ENCODE measurements at regions not wholly inside any gene's neighbourhood (a gene's known extent, or its start where the extent isn't known, plus 50 kb on each side); places are given as distances from the start of the nearest gene placed in this dataset.
A peak's percentile ranks its signal among the peaks of the same experiment; 100 is the strongest.

- DNase-seq (ENCODE audit: low read depth in 1 of 2, low spot score in 1 of 2) = no peak
- H3K36me3 ChIP-seq = no peaks in the 10 kb centered on the region
- H3K4me3 ChIP-seq = no peak overlapping the region
- no peak overlapping the region for H3K27ac ChIP-seq
- peaks cover 70% of the 10 kb centered on the region for H3K27me3 ChIP-seq
- H3K4me1 ChIP-seq (ENCODE audit: low read depth) = no peaks in the 10 kb centered on the region
- TF ChIP-seq CTCF (IDR thresholded peaks at IDR 0.05; ENCODE audit: low read depth, low read length) = no peak
- H3K9me3 ChIP-seq (ENCODE audit: low read depth) = no peaks in the 10 kb centered on the region
Measured at GRCh38 chr7:157076466-157076865, 62.3 kb upstream of the UBE3C start.

- no peak for TF ChIP-seq CTCF (IDR thresholded peaks at IDR 0.05; ENCODE audit: low read depth, low read length)
Measured at GRCh38 chr7:157077021-157077420, 61.7 kb upstream of the UBE3C start.

GRCh38 chr7:157077986-157078644, 60.6 kb upstream of the UBE3C start:
- peaks cover 70% of the 10 kb centered on the region for H3K27me3 ChIP-seq
- peak; percentile 14 to 22 for DNase-seq (ENCODE audit: low read depth in 1 of 2, low spot score in 1 of 2)
- H3K9me3 ChIP-seq (ENCODE audit: low read depth) = no peaks in the 10 kb centered on the region
- no peak for TF ChIP-seq CTCF (IDR thresholded peaks at IDR 0.05; ENCODE audit: low read depth, low read length)
- no peaks in the 10 kb centered on the region for H3K36me3 ChIP-seq
- H3K4me1 ChIP-seq (ENCODE audit: low read depth) = no peaks in the 10 kb centered on the region
- no peak overlapping the region for H3K27ac ChIP-seq
- H3K4me3 ChIP-seq = no peak overlapping the region

More at GRCh38 chr7:157077021-157077420, 61.7 kb upstream of the UBE3C start:
- H3K36me3 ChIP-seq = no peaks in the 10 kb centered on the region
- H3K27me3 ChIP-seq = peaks cover 70% of the 10 kb centered on the region
- no peak for DNase-seq (ENCODE audit: low read depth in 1 of 2, low spot score in 1 of 2)
- H3K4me1 ChIP-seq (ENCODE audit: low read depth) = no peaks in the 10 kb centered on the region
- no peak overlapping the region for H3K4me3 ChIP-seq
- no peak overlapping the region for H3K27ac ChIP-seq
- no peaks in the 10 kb centered on the region for H3K9me3 ChIP-seq (ENCODE audit: low read depth)

GRCh38 chr7:157079116-157079515, 59.6 kb upstream of the UBE3C start:
- no peak for DNase-seq (ENCODE audit: low read depth in 1 of 2, low spot score in 1 of 2)
- Histone ChIP-seq H3K36me3 (no peaks in the 10 kb centered on the region), H3K9me3 (ENCODE audit: low read depth) (no peaks in the 10 kb centered on the region), H3K4me1 (ENCODE audit: low read depth) (no peaks in the 10 kb centered on the region), H3K4me3 (no peak overlapping the region), H3K27me3 (peaks cover 60% of the 10 kb centered on the region), H3K27ac (no peak overlapping the region)
- no peak for TF ChIP-seq CTCF (IDR thresholded peaks at IDR 0.05; ENCODE audit: low read depth, low read length)

GRCh38 chr7:157080111-157080730, 58.5 kb upstream of the UBE3C start:
- Histone ChIP-seq H3K36me3 (no peaks in the 10 kb centered on the region), H3K27me3 (peaks cover 51% of the 10 kb centered on the region)
- no peak for DNase-seq (ENCODE audit: low read depth in 1 of 2, low spot score in 1 of 2)

More at GRCh38 chr7:157080111-157080730, 58.5 kb upstream of the UBE3C start:
- no peak overlapping the region for H3K27ac ChIP-seq
- no peak for TF ChIP-seq CTCF (IDR thresholded peaks at IDR 0.05; ENCODE audit: low read depth, low read length)
- no peak overlapping the region for H3K4me3 ChIP-seq
- H3K9me3 ChIP-seq (ENCODE audit: low read depth) = no peaks in the 10 kb centered on the region
- no peaks in the 10 kb centered on the region for H3K4me1 ChIP-seq (ENCODE audit: low read depth)
